Esophagus muscularis mucosa (tissue), 4 donors: ENCODE measurements at regions not wholly inside any gene's neighbourhood (a gene's known extent, or its start where the extent isn't known, plus 50 kb on each side); places are given as distances from the start of the nearest gene placed in this dataset.

Source experiments
- CTCF ChIP-seq, 3 experiments: fragments of 200-600 bp in 2 of 3; fragments of 450-650 bp in 1 of 3; sonication (generic) in 2 of 3; IDR thresholded peaks; one replicate each; pipeline ENCODE4 v1.5.1; 2017 to 2019; ENCODE audit warnings: antibody characterized with exemption in 3 of 3, mild to moderate bottlenecking in 2 of 3, moderate library complexity in 1 of 3
- EP300 ChIP-seq: sonication (generic); formaldehyde crosslinking; IDR thresholded peaks from one replicate; pipeline ENCODE4 v1.6.1; 2017; ENCODE audit warnings: antibody characterized with exemption
- POLR2A ChIP-seq: fragments of 450-650 bp; IDR thresholded peaks from one replicate; pipeline ENCODE4 v1.6.1; 2017; ENCODE audit warnings: antibody characterized with exemption, moderate library complexity, mild to moderate bottlenecking, low read depth

- TF ChIP-seq POLR2A (no peak), EP300 (no peak), CTCF (IDR thresholded peaks at IDR 0.05) (no peak)
Measured at GRCh38 chrX:110419512-110419911, 60.9 kb downstream of the RTL9 start.
